ENCODE measurements at regions not wholly inside any gene's neighbourhood (a gene's known extent, or its start where the extent isn't known, plus 50 kb on each side); places are given as distances from the start of the nearest gene placed in this dataset.

DNA sequence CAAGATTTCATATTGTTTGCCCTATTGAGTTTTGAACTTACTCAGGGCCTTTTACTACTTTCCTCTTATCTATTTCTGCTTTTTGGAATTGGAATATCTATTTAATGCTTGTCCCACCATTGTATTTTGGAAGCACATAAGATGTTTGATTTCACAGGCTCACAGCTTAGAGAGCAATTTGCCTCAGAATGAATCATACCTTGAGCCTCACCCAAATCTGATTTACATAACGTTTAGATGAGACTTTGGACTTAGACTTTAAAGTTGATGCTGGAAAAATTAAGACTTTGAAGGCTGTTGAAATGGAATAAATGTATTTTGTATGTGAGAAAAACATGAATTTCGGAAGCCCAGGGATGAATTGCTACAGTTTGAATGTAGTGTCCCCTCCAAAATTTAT is 458.9 kb downstream of the CNTN6 start:
- Histone ChIP-seq H3K9me3 (ENCODE audit: insufficient read depth, low read depth, low read length) (peaks cover 9% of the 10 kb centered on the region; the same call in 1 of the 2 replicates), H3K27ac (ENCODE audit: low read depth, low read length) (no peak overlapping the region), H3K4me3 (ENCODE audit: low read length) (no peak overlapping the region), H3K9ac (ENCODE audit: low read depth, low read length) (no peak overlapping the region), H3K27me3 (ENCODE audit: insufficient read depth, low read length) (no peaks in the 10 kb centered on the region), H3K4me1 (ENCODE audit: insufficient read depth, low read length) (no peaks in the 10 kb centered on the region), H3K36me3 (ENCODE audit: insufficient read depth, low read length) (no peaks in the 10 kb centered on the region)
- WGBS = 84% methylated on average over 2 of the region's 2 CpGs

GRCh38 chr3:1552831-1553230 is 460.0 kb downstream of the CNTN6 start:
- no peak overlapping the region for H3K9ac ChIP-seq (ENCODE audit: low read depth, low read length)
- no peaks in the 10 kb centered on the region for H3K27me3 ChIP-seq (ENCODE audit: insufficient read depth, low read length)
- no peaks in the 10 kb centered on the region for H3K4me1 ChIP-seq (ENCODE audit: insufficient read depth, low read length)
- no peak overlapping the region for H3K4me3 ChIP-seq (ENCODE audit: low read length)
- no CpG with 5 or more reads among the region's 1 CpG for WGBS
- no peak overlapping the region for H3K27ac ChIP-seq (ENCODE audit: low read depth, low read length)
- H3K36me3 ChIP-seq (ENCODE audit: insufficient read depth, low read length) = no peaks in the 10 kb centered on the region
- peaks cover 13% of the 10 kb centered on the region; the same call in 1 of the 2 replicates for H3K9me3 ChIP-seq (ENCODE audit: insufficient read depth, low read depth, low read length)

GRCh38 chr3:1561427-1561826 is 468.6 kb downstream of the CNTN6 start:
- 92% methylated on average over 3 of the region's 3 CpGs for WGBS
- Histone ChIP-seq H3K27ac (ENCODE audit: low read depth, low read length) (no peak overlapping the region), H3K9me3 (ENCODE audit: insufficient read depth, low read depth, low read length) (peaks cover 6% of the 10 kb centered on the region), H3K9ac (ENCODE audit: low read depth, low read length) (no peak overlapping the region), H3K4me3 (ENCODE audit: low read length) (no peak overlapping the region), H3K36me3 (ENCODE audit: insufficient read depth, low read length) (no peaks in the 10 kb centered on the region), H3K27me3 (ENCODE audit: insufficient read depth, low read length) (no peaks in the 10 kb centered on the region), H3K4me1 (ENCODE audit: insufficient read depth, low read length) (no peaks in the 10 kb centered on the region)

DNA sequence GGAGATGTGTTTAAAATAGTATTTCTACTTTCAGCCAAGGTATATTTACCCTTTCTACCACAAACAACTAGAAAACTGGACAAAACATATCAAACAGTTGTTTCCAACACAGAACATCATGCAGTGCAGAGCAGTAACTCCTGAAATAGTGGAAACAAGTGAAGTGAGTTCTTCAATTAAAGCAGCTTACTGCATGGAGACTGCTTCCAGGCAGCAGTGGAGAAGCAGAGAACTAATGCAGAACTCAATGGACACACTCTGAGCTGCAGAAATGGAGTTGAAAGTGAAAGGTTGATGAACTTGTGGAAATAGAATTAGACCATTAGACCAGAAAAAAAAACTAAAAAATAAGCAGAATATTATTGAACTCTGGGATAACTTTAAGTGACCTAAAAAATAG is 478.9 kb downstream of the CNTN6 start:
- Histone ChIP-seq H3K36me3 (ENCODE audit: insufficient read depth, low read length) (no peaks in the 10 kb centered on the region), H3K27ac (ENCODE audit: low read depth, low read length) (no peak overlapping the region), H3K4me3 (ENCODE audit: low read length) (no peak overlapping the region)

DNA sequence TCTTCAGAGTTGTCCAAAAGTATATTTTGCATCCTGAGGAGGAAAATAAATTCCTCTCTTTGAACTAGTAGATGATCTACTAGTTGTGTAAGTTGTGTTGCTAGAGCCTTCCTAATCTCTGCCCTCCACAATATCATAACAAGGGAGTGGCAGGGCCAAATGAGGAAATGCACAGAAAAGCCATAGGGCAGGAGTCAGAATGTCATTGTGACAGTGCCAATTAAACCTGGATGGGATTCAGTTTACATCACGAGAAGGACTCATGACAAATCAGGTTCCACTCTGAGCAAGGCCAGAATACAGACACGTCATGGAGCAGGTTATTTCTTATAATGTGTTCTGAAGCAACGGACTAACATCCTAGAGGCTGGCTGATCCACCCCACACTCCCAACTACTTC is 483.2 kb downstream of the CNTN6 start:
- Histone ChIP-seq H3K4me1 (ENCODE audit: insufficient read depth, low read length) (no peaks in the 10 kb centered on the region), H3K9me3 (ENCODE audit: insufficient read depth, low read depth, low read length) (no peaks in the 10 kb centered on the region), H3K9ac (ENCODE audit: low read depth, low read length) (no peak overlapping the region), H3K4me3 (ENCODE audit: low read length) (no peak overlapping the region), H3K27ac (ENCODE audit: low read depth, low read length) (no peak overlapping the region), H3K27me3 (ENCODE audit: insufficient read depth, low read length) (no peaks in the 10 kb centered on the region), H3K36me3 (ENCODE audit: insufficient read depth, low read length) (no peaks in the 10 kb centered on the region)
- 77% methylated on average over 3 of the region's 3 CpGs for WGBS

More for the DNA sequence above, 478.9 kb downstream of the CNTN6 start:
- Histone ChIP-seq H3K9ac (ENCODE audit: low read depth, low read length) (no peak overlapping the region), H3K4me1 (ENCODE audit: insufficient read depth, low read length) (no peaks in the 10 kb centered on the region), H3K9me3 (ENCODE audit: insufficient read depth, low read depth, low read length) (no peaks in the 10 kb centered on the region), H3K27me3 (ENCODE audit: insufficient read depth, low read length) (no peaks in the 10 kb centered on the region)

GRCh38 chr3:1578124-1578806 is 485.4 kb downstream of the CNTN6 start:
- H3K9me3 ChIP-seq (ENCODE audit: insufficient read depth, low read depth, low read length) = no peaks in the 10 kb centered on the region
- WGBS = 85% methylated on average over 6 of the region's 6 CpGs

GRCh38 chr3:1583044-1583443 is 490.2 kb downstream of the CNTN6 start:
- H3K27ac ChIP-seq (ENCODE audit: low read depth, low read length) = no peak overlapping the region
- H3K4me3 ChIP-seq (ENCODE audit: low read length) = no peak overlapping the region
- no peaks in the 10 kb centered on the region for H3K36me3 ChIP-seq (ENCODE audit: insufficient read depth, low read length)
- H3K9ac ChIP-seq (ENCODE audit: low read depth, low read length) = no peak overlapping the region
- no peaks in the 10 kb centered on the region for H3K4me1 ChIP-seq (ENCODE audit: insufficient read depth, low read length)
- no peaks in the 10 kb centered on the region for H3K27me3 ChIP-seq (ENCODE audit: insufficient read depth, low read length)
- 91% methylated on average over 10 of the region's 10 CpGs for WGBS
- H3K9me3 ChIP-seq (ENCODE audit: insufficient read depth, low read depth, low read length) = peaks cover 14% of the 10 kb centered on the region; the same call in 1 of the 2 replicates

More at GRCh38 chr3:1578124-1578806, 485.4 kb downstream of the CNTN6 start:
- no peaks in the 10 kb centered on the region for H3K4me1 ChIP-seq (ENCODE audit: insufficient read depth, low read length)
- no peak overlapping the region for H3K9ac ChIP-seq (ENCODE audit: low read depth, low read length)
- H3K27me3 ChIP-seq (ENCODE audit: insufficient read depth, low read length) = no peaks in the 10 kb centered on the region
- H3K27ac ChIP-seq (ENCODE audit: low read depth, low read length) = no peak overlapping the region
- no peak overlapping the region for H3K4me3 ChIP-seq (ENCODE audit: low read length)
- no peaks in the 10 kb centered on the region for H3K36me3 ChIP-seq (ENCODE audit: insufficient read depth, low read length)

GRCh38 chr3:1587426-1587825 is 494.6 kb downstream of the CNTN6 start:
- no peak overlapping the region for H3K27ac ChIP-seq (ENCODE audit: low read depth, low read length)
- WGBS = 63% methylated on average over 1 of the region's 1 CpG
- no peaks in the 10 kb centered on the region for H3K4me1 ChIP-seq (ENCODE audit: insufficient read depth, low read length)
- peaks cover 18% of the 10 kb centered on the region; the same call in 1 of the 2 replicates for H3K9me3 ChIP-seq (ENCODE audit: insufficient read depth, low read depth, low read length)
- H3K9ac ChIP-seq (ENCODE audit: low read depth, low read length) = no peak overlapping the region
- H3K4me3 ChIP-seq (ENCODE audit: low read length) = no peak overlapping the region
- H3K36me3 ChIP-seq (ENCODE audit: insufficient read depth, low read length) = no peaks in the 10 kb centered on the region
- H3K27me3 ChIP-seq (ENCODE audit: insufficient read depth, low read length) = no peaks in the 10 kb centered on the region

GRCh38 chr3:1591327-1592028 is 498.7 kb downstream of the CNTN6 start:
- no peak overlapping the region for H3K9ac ChIP-seq (ENCODE audit: low read depth, low read length)
- no peaks in the 10 kb centered on the region for H3K36me3 ChIP-seq (ENCODE audit: insufficient read depth, low read length)
- no peaks in the 10 kb centered on the region for H3K27me3 ChIP-seq (ENCODE audit: insufficient read depth, low read length)
- H3K9me3 ChIP-seq (ENCODE audit: insufficient read depth, low read depth, low read length) = peaks cover 10% of the 10 kb centered on the region; the same call in 1 of the 2 replicates
- H3K4me3 ChIP-seq (ENCODE audit: low read length) = no peak overlapping the region
- H3K4me1 ChIP-seq (ENCODE audit: insufficient read depth, low read length) = no peaks in the 10 kb centered on the region
- H3K27ac ChIP-seq (ENCODE audit: low read depth, low read length) = no peak overlapping the region
- 38% methylated on average over 2 of the region's 4 CpGs for WGBS

DNA sequence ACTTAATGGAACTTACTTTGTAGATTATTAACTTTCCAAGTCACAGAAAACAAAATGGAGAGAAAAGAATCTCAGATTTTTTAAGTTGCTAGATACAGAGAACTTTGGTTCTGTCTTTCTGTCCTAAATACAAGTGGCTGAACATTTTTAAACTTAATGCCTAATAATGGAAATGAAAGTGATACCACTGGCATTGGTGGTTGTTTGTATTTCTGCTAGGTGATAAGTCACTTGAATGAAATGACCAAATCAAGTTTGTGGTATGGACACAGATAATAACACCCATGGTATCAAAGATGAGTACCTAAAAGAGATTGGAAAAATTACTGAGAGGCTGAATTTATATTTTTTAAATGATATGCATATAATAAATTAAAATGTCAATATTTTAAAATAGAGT is 502.1 kb downstream of the CNTN6 start:
- H3K27me3 ChIP-seq (ENCODE audit: insufficient read depth, low read length) = no peaks in the 10 kb centered on the region
- H3K4me3 ChIP-seq (ENCODE audit: low read length) = no peak overlapping the region
- no peak overlapping the region for H3K9ac ChIP-seq (ENCODE audit: low read depth, low read length)
- no peak overlapping the region for H3K27ac ChIP-seq (ENCODE audit: low read depth, low read length)
- no peaks in the 10 kb centered on the region for H3K4me1 ChIP-seq (ENCODE audit: insufficient read depth, low read length)
- H3K36me3 ChIP-seq (ENCODE audit: insufficient read depth, low read length) = no peaks in the 10 kb centered on the region
- H3K9me3 ChIP-seq (ENCODE audit: insufficient read depth, low read depth, low read length) = peaks cover 5% of the 10 kb centered on the region; the same call in 1 of the 2 replicates

DNA sequence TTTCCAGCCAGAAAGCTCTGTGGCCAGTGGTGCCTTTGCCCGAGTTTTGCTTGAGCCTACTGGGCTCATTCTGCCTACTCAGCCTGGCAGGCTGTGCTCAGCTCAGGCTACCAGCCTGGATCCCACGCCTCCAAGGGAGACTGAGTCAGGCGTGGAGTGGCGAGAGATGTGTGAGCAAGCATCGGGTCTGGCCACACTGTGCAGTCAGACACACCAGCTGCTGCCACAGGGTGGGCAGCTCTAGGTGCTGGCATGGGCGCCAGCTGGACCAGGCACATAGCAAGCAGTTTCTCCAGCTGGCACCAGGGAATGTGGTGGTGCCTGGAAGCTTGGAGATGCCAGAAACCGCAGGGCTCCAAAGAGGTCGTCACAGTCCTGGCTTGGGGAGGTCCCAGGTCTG is 498.5 kb upstream of the CNTN4 start:
- Histone ChIP-seq H3K4me1 (ENCODE audit: insufficient read depth, low read length) (no peaks in the 10 kb centered on the region), H3K4me3 (ENCODE audit: low read length) (no peak overlapping the region), H3K9me3 (ENCODE audit: insufficient read depth, low read depth, low read length) (peaks cover 9% of the 10 kb centered on the region; the same call in 1 of the 2 replicates), H3K36me3 (ENCODE audit: insufficient read depth, low read length) (no peaks in the 10 kb centered on the region), H3K9ac (ENCODE audit: low read depth, low read length) (no peak overlapping the region), H3K27me3 (ENCODE audit: insufficient read depth, low read length) (no peaks in the 10 kb centered on the region), H3K27ac (ENCODE audit: low read depth, low read length) (no peak overlapping the region)
- 86% methylated on average over 8 of the region's 8 CpGs for WGBS

Measured in HUES64 (cell line).